NCI-H526 treated with DMSO at 0.1 percent for 48 hours (cell line): ENCODE measurements at regions not wholly inside any gene's neighbourhood (a gene's known extent, or its start where the extent isn't known, plus 50 kb on each side); places are given as distances from the start of the nearest gene placed in this dataset.
"Not testable (repeated sequence)": the region's sequence is repeated elsewhere in the genome, so short reads cannot be mapped to it uniquely, and the experiment has no call there.

Experiments
- DNase-seq: peaks from one replicate; lab custom pipeline; 2025; lab: John Stamatoyannopoulos, UW

DNA sequence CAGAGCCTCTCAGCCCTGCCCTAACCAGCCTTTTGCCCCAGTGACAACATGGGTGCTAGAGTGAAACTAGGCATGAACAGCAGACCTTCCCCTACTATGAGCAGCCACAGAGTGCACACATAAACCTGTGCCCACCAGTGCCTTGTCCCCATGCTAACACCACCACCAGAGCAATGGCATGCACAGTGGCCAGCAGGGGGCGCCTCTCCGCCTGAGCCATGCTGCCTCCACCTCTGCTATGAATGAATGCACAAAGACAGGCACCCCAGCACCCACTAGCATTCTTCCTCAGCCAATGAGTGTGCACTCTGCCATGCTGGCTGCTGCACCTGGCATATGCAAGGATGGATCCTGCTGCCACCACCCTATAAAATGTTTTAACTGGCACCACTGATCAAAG is 286.9 kb upstream of the FGF16 start:
- no peak for DNase-seq

DNA sequence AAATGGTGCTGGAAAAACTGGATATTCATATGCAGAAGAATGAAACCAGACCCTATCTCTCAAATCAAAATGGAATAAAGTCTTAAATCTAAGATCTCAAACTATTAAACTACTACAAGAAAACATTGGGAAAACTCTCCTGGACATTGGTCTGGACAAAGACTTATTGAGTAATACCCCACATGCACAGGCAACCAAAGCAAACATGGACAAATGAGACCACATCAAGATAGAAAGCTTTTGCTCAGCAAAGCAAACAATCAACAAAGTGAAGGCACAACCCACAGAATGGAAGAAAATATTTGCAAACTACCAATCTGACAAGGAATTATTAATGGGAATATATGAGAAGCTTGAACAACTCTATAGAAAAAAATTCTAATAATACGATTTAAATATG is 284.4 kb upstream of the FGF16 start:
- no peak for DNase-seq

DNA sequence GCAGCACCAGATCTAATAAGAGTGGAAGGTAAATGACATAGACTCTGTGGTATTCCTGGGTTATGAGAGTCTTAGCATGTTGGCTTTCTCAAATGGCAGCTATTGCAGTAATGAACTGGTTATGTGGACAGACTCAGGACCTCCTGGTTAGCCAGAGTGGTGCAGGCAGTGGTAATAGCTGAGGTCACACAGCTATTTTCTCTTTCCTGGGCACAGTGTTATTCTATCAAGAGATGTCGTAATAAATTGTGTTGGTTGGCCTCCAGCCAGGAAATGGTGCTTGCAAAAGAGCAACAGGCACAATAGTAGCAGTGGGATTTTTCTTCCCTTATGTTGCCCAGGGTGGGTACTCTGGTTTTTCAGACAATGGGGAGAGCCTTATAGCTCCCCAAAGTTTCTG is 279.2 kb upstream of the FGF16 start:
- no peak for DNase-seq

DNA sequence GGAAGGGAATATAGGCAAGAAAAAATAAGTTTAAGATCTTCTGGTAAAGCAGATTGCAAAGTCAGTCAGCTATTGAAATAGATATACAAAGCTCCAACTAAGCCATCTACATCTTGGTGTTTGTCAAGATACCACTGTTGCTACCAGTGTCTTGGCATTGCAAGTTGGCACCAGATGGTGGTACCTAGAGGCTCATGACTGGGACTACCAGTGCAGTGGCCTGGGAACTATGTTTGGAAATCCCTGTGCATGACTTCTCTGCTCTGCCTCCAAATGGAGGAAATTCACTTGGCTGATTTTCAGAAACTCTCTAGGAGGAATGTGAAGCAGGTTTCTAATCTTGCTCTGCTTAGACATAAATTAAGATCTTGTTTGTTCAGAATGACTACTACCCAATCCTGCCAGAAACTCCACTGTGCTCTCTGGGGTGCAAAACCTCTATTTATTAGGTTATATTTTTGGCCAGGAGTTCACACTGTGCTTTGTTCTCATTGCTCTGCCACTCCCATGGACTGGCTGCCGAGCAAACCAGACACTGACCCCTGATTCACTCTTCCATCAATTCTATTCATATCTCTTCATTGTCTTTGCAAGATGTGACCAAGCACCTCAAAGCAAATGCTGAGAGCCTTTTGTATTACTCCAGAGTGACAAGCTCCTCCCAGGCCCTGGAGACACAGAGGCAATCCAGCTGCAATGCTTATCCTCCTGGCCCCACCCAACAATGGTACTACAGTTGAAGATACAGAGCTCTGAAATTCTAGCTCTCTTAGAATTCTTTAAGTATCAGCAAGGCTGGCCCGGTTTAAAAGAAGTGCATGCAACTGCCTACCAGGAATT is 272.3 kb upstream of the FGF16 start:
- DNase-seq = no peak

DNA sequence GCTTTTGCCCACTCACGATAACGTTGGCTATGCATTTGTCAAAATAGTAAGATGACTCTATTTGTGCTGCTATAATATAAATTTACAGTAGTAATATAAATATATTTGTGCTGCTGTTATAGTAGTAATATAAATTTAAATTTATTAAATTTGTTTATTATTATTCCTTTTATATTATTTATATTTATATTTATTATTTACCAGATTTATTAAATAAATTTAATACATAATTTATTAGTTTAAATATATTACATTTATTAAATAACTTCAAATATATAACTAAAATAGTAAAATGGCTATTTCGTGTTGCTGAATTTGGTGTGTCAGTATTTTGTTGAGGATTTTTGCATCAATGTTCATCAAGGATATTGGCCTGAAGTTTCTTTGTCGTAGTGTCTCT is 246.5 kb upstream of the FGF16 start:
- no peak for DNase-seq

DNA sequence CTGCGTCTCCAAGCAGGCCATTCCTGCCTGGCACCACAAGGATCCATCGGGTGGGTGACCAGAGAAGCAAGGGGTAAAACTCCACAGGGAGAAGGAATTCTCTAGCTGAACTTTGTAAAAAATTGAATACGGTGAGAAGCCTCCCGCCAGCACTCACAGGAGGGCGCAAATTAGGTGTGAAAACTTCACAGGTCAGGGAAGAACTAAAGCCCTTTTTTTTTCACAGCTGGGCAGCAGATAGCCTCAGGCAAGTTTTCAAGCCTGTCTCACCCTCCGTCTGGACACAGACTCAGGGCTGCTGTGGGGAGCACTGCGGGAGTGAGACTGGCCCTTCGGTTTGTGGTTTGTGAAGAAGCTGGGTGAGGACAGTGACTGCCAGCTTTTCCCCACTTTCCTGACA is 224.1 kb upstream of the FGF16 start:
- no peak for DNase-seq

DNA sequence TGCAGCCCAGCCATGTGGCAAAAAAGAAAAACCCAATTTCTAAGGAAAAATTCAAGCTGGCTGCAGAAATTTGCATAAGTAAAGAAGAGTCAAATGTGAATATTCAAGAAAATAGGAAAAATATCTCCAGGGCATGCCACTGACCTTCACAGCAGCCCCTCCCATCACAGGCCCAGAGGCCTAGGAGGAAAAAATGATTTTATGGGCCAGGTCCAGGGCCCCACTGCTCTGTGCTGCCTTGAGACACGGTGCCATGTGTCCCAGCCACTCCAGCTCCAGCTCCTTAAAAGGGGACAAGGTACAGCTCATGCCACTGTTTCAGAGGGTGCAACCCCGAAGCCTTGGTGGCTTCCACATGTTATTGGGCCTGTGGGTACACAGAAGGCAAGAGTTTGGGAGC is 182.7 kb upstream of the FGF16 start:
- DNase-seq = no peak

DNA sequence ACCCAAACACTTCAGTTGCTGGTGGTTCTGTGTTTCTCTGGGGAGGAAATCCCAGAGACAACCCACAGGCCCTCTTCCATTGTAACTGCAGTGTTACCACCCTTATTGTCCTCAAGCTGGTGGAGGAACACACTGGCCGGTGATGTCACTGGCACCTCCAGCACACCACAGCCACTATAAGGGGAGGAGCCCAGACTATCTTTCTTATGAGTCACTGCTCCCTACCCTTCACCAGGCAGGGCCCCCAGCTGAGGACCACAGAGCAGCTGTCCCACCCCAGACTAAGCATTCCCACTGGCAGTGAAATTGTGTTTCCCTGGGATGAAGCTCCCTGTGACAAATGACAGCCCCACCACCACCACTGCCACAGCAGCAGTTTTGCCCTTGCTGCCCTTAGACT is 171.8 kb upstream of the FGF16 start:
- DNase-seq = no peak

DNA sequence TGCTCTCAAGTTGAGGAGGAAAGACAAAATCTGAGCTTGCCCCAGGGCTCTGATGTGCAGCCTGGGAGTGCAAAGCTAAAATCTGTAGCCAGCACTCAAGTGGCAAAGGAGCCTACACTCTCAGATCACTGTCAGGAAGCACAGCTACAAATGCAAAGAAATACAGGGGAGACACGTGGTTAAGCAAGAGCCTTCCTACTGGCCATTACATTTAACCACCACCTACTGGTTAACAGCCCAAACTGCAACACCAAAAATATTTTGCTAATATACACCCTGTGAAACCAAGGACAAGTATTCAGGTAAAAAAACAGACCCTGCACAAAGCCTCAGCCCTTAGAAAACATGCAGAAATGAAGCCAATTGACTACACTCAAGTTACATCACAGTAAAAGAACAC is 170.4 kb upstream of the FGF16 start:
- DNase-seq = no peak

DNA sequence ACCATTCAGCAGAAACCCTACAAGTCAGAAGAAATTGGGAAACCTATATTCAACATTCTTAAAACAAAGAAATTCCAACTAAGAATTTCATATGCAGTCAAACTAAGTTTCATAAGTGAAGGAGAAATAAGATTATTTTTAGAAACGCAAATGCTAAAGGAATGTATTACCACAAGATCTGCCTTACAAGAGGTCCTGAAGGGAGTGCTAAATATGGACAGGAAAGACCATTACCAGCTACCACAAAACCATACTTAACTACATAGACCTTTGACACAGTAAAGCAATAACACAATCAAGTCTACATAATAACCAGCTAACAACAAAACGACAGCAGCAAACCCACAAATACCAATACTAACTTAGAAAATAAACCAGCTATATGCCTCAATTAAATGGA is 169.3 kb upstream of the FGF16 start:
- DNase-seq = no peak

DNA sequence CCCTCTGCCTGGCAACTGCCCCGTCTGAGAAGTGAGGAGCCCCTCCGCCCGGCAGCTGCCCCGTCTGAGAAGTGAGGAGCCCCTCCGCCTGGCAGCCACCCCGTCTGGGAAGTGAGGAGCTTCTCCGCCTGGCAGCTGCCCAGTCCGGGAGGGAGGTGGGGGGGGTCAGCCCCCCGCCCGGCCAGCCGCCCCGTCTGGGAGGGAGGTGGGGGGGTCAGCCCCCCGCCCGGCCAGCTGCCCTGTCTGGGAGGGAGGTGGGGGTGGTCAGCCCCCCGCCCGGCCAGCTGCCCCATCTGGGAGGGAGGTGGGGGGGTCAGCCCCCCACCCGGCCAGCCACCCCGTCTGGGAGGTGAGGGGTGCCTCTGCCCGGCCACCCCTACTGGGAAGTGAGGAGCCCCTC is 167.8 kb upstream of the FGF16 start:
- DNase-seq = not testable (repeated sequence)

DNA sequence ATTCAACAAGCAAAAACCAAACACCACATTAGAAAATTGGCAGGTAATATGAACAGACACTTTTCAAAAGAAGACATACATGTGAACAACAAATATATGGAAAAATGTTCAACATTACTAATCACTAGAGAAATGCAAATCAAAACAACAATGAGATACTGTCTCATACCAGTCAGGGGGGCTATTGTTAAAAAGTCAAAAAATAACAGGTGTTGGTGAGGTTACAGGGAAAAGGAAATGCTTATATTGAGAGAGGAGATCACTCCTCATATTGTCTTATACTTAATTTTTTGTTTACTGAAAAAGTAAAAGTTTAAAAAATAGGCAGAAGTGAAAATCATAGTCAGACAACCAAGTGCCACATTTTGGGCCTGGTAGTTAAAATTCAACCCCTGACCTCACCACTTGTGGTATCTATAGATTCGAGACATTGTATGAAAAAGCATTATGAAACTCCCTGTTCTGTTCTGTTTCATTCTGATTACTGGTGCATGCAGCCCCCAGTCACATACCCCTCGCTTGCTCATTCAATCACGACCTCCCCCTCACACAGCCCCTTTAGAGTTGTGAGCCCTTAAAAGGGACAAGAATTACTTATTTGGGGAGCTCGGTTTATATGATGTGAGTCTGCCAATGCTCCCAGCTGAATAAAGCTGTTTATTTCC is 153.7 kb upstream of the FGF16 start:
- DNase-seq = no peak

DNA sequence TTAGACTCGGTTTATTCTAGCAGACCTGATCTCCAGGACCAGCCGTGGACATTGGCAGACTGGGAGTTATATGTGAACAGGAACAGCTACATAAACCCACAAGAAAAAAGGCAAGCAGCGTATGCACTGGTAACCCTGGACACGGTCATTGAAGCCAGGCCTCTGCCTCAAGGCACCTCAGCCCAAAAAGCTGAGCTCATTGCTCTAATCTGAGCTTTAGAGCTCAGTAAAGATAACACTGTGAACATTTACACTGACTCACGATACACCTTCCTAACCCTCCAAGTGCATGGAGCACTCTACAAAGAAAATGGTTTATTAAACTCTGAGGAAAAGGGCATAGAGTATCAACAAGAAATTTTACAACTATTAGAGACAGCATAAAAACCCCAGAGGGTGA is 148.9 kb upstream of the FGF16 start:
- DNase-seq = no peak

DNA sequence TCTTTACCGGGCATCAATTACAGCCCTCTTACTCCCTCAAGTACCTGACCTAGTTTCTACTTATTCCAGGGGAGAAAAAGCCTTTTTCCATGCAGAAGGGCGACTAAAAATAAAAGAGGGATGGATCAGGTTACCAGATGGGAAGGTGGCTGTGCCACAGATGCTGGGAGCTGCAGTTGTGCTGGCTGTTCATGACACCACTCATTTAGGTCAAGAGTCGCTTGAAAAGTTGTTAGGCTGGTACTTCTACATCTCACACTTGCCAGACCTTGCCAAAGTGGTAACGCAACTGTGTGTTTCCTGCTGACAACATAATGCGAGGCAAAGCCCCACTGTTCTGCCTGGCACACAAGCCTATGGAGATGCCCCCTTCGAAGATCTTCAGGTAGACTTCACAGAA is 148.4 kb upstream of the FGF16 start:
- no peak for DNase-seq

DNA sequence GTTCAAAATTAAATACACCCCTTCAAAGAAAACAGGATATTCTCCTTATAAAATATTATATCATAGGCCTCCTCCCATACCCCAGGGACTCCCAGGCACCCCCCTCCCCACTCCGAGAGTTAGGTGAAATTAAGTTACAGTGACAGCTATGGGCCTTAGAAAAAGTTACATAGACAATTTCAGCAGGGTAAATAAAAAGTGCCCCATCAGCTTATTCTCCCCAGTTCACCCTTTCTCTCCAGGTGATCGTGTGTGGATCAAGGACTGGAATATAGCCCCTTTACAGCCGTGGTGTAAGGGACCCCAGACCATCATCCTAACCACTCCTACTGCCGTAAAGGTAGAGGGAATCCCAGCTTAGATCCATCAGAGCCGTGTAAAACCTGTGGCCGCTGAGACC is 147.6 kb upstream of the FGF16 start:
- DNase-seq = no peak

DNA sequence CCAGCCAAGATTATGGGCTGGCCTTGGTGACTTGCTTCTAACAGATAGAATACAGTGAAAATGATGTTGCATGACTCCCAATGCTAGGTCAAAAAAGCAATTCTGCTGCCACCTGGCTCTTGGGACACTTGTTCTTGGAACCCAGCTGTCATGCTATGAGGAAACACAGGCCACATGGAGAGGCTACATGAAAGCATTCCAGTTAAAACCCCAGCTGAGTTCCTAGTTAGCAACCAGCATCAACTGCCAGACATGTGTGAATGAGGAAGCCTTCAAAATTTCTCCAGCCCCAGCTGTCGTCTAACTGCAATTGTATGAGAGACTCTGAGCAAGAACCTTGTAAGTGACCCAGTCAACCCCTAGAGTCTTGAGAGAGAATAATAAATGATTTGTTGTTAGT is 105.2 kb upstream of the FGF16 start:
- DNase-seq = no peak

DNA sequence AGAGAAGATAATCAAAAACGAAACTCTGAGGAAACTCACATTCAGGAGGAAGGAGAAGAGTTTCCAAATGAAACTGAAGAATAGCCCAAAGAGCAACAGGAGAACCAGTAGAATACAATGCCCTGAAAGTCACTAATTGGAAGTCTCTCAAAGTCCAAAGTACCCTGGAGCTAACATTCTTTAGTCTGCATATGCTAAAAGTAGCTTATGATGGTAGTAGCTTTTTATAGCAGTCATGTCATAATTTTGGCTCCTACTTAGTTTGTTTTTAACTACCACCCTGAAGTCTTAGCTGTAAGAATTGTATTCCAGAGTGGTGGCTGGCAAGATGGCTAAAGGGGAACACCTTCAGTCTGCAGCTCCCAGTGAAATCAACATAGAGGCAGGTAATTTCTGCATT is 100.3 kb upstream of the FGF16 start:
- DNase-seq = no peak

DNA sequence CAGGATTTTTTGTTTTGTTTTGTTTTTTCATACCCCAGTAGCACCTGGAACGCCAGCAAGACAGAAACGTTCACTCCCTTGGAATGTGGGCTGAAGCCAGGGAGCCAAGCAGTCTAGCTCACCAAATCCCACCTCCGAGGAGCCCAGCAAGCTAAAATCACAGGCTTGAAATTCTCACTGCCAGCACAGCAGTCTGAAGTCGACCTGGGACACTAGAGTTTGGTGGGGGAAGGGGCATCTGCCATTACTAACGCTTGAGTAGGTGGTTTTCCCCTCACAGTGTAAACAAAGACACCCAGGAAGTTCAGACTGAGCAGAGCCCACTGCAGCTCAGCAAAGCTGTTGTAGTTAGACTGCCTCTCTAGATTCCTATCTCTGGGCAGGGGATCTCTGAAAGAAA is 99.6 kb upstream of the FGF16 start:
- DNase-seq = no peak

DNA sequence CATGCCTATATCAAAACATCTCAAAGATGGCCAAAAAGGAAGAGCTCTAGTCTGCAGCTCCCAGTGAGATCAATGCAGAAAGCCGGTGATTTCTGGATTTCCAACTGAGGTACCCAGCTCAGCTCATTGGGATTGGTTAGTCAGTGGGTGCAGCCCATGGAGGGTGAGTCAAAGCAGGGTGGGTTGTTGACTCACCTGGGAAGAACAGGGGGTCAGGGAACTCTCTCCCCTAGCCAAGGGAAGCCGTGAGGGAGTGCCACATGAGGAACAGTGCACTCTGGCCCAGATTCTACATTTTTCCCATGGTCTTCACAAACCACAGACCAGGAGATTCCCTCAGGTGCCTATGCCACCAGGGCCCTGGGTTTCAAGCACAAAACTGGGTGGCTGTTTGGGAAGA is 57.3 kb upstream of the FGF16 start:
- no peak for DNase-seq

DNA sequence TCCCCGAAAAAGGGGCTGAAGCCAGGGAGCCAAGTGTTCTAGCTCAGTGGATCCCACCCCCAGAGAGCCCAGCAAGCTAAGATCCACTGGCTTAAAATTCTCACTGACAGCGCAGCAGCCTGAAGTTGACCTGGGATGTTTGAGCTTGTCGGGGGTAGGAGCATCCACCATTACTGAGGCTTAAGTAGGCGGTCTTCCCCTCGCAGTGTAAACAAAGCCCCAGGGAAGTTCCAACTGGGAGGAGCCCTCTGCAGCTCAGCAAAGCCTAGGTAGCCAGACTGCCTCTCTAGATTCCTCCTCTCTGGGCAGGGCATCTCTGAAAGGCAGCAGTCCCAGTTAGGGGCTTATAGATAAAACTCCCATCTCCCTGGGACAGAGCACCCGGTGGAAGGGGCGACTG is 56.8 kb upstream of the FGF16 start:
- not testable (repeated sequence) for DNase-seq

DNA sequence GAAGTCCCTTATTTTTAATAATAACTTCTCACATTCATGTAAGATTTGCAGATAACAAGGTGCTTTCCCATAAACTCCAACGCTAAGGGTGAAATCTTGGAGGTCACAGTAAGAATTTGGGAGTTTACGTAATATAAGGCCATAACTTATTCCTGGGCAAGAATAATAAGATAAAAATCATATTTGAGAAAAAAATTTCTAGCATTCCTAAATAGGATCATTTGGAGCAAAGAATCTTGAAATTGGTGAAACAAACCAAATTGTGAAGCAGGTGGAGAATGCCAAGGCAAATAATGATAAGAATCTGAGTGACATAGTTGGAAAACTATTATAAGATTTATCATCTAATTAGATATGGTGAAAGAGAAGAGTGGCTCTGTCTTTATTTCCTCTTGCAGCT is 50.4 kb upstream of the FGF16 start:
- no peak for DNase-seq
